Esophagus muscularis mucosa (tissue), 4 donors: ENCODE measurements at regions not wholly inside any gene's neighbourhood (a gene's known extent, or its start where the extent isn't known, plus 50 kb on each side); places are given as distances from the start of the nearest gene placed in this dataset.

Experiments
- DNase-seq: peaks from one replicate; pipeline ENCODE4 v3.0.0-alpha.2; 2017; ENCODE audit errors: extremely low spot score
- H3K27ac ChIP-seq, 4 donors: fragments of 200-600 bp; sonication (generic); replicated peaks in 1 of 4; 1 replicate in 3 of 4; 2 replicates in 1 of 4; pipeline ENCODE4 v1.5.1; 2016 to 2019; ENCODE audit warnings: mild to moderate bottlenecking in 1 of 4
- H3K27me3 ChIP-seq, 4 donors: fragments of 200-600 bp; sonication (generic); one replicate each; pipeline versions ENCODE4 v1.5.1 to v1.6.0; 2016 to 2019
- H3K36me3 ChIP-seq, 4 donors: fragments of 200-600 bp; sonication (generic); one replicate each; pipeline ENCODE4 v1.5.1; 2016 to 2019
- H3K4me1 ChIP-seq, 4 donors: fragments of 200-600 bp; sonication (generic); one replicate each; pipeline ENCODE4 v1.5.1; 2016 to 2019
- H3K4me3 ChIP-seq, 4 donors: fragments of 200-600 bp; sonication (generic); 1 replicate in 2 of 4; 2 replicates in 2 of 4; pipeline ENCODE4 v1.5.1; 2016 to 2019; ENCODE audit warnings: mild to moderate bottlenecking in 4 of 4, moderate library complexity in 1 of 4
- H3K9me3 ChIP-seq, 4 donors: fragments of 200-600 bp; sonication (generic); 1 replicate in 3 of 4; 2 replicates in 1 of 4; pipeline ENCODE4 v1.5.1; 2016 to 2019
- EP300 ChIP-seq: sonication (generic); formaldehyde crosslinking; IDR thresholded peaks from one replicate; pipeline ENCODE4 v1.6.1; 2017; ENCODE audit warnings: antibody characterized with exemption
- POLR2A ChIP-seq: fragments of 450-650 bp; IDR thresholded peaks from one replicate; pipeline ENCODE4 v1.6.1; 2017; ENCODE audit warnings: antibody characterized with exemption, moderate library complexity, mild to moderate bottlenecking, low read depth
- POLR2AphosphoS5 ChIP-seq, 2 donors: sonication (generic); formaldehyde crosslinking; IDR thresholded peaks; one replicate each; pipeline ENCODE4 v1.6.1; 2017; ENCODE audit warnings: antibody characterized with exemption in 2 of 2
- WGBS: methylation state at CpG from one replicate; pipeline ENCODE4 v1.1.5; 2018; 5-methylcytosine and 5-hydroxymethylcytosine counted together
- intact Hi-C: fragments of 100-400 bp; cut with DNase I; formaldehyde crosslinking; loops from one replicate; pipeline ENCODE4 v1.15.1; 2023
- TF ChIP-seq, protein P1 (sequence below), 3 experiments: fragments of 200-600 bp in 2 of 3; fragments of 450-650 bp in 1 of 3; sonication (generic) in 2 of 3; IDR thresholded peaks; one replicate each; pipeline ENCODE4 v1.5.1; 2017 to 2019; ENCODE audit warnings: antibody characterized with exemption in 3 of 3, mild to moderate bottlenecking in 2 of 3, moderate library complexity in 1 of 3

DNA sequence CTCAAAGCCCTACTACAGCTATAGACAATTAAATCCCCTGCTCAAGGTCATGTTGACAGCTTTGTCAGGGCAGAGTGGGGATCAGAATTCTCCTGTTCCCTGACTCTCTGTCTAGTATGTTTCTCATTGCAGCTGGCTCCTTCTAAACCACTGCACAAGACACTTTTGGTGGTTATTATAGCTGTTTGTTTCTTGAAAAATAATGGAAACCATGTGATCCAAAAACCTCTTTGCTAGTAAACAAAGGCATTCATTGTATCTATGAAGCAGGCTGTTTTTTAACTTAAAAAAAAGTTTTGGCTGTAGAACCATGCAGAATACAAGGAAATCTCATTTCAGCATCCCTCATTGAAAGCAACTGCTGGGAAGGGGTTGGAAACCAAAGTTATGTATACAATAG, 352.5 kb upstream of the EPHA4 start:
- Histone ChIP-seq H3K27ac (no peak overlapping the region), H3K27me3 (no peaks in the 10 kb centered on the region), H3K4me1 (no peaks in the 10 kb centered on the region), H3K9me3 (no peaks in the 10 kb centered on the region), H3K4me3 (no peak overlapping the region), H3K36me3 (no peaks in the 10 kb centered on the region)
- intact Hi-C loops = no loop called here
- no peak for DNase-seq
- TF ChIP-seq EP300 = no peak
- TF ChIP-seq POLR2AphosphoS5 (IDR thresholded peaks at IDR 0.05) = no peak
- no peak for TF ChIP-seq POLR2A
- TF ChIP-seq, protein P1, sequence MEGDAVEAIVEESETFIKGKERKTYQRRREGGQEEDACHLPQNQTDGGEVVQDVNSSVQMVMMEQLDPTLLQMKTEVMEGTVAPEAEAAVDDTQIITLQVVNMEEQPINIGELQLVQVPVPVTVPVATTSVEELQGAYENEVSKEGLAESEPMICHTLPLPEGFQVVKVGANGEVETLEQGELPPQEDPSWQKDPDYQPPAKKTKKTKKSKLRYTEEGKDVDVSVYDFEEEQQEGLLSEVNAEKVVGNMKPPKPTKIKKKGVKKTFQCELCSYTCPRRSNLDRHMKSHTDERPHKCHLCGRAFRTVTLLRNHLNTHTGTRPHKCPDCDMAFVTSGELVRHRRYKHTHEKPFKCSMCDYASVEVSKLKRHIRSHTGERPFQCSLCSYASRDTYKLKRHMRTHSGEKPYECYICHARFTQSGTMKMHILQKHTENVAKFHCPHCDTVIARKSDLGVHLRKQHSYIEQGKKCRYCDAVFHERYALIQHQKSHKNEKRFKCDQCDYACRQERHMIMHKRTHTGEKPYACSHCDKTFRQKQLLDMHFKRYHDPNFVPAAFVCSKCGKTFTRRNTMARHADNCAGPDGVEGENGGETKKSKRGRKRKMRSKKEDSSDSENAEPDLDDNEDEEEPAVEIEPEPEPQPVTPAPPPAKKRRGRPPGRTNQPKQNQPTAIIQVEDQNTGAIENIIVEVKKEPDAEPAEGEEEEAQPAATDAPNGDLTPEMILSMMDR (IDR thresholded peaks at IDR 0.05) = no peak

GRCh38 chr2:221915926-221916325, 343.8 kb upstream of the EPHA4 start:
- no peak overlapping the region for H3K4me3 ChIP-seq
- no peak for TF ChIP-seq EP300
- TF ChIP-seq, protein P1 (IDR thresholded peaks at IDR 0.05) = no peak
- TF ChIP-seq POLR2AphosphoS5 (IDR thresholded peaks at IDR 0.05) = no peak
- TF ChIP-seq POLR2A = no peak
- H3K36me3 ChIP-seq = no peaks in the 10 kb centered on the region
- no peaks in the 10 kb centered on the region for H3K4me1 ChIP-seq
- no peaks in the 10 kb centered on the region for H3K9me3 ChIP-seq
- DNase-seq = no peak
- no peak overlapping the region for H3K27ac ChIP-seq
- WGBS = 83% methylated on average over 2 of the region's 2 CpGs
- intact Hi-C loops = no loop called here
- H3K27me3 ChIP-seq = no peaks in the 10 kb centered on the region

DNA sequence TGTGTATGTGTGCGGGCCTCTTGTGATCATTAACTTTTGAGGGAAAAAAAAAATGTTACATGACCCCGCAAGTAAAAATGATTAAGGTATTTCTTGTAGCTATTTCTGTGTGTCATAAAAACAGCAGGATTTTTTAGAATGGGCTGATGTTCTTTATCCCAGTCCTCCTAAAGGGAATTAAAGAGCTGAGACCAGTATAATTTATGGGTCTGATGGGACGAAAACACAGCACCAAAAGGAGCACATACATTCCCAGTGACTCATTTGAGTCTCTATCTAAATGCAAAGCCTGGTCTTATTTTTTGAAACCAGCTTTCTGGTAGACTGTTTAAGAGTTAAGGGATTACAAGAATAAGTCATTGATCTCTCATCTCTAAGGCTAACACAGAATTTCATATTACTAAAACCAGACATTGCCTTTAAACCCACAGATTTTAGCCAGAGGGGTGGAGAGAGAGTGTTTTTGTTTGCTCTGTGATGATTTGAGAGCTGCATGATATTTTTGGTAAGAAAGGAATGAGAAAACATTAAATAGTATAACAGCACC, 342.3 kb upstream of the EPHA4 start:
- Histone ChIP-seq H3K36me3 (no peaks in the 10 kb centered on the region), H3K27ac (no peak overlapping the region), H3K4me3 (no peak overlapping the region), H3K9me3 (no peaks in the 10 kb centered on the region), H3K27me3 (no peaks in the 10 kb centered on the region), H3K4me1 (no peaks in the 10 kb centered on the region)
- TF ChIP-seq, protein P1 (IDR thresholded peaks at IDR 0.05) = no peak
- WGBS = 58% methylated on average over 3 of the region's 3 CpGs
- intact Hi-C loops = no loop called here
- DNase-seq = no peak

DNA sequence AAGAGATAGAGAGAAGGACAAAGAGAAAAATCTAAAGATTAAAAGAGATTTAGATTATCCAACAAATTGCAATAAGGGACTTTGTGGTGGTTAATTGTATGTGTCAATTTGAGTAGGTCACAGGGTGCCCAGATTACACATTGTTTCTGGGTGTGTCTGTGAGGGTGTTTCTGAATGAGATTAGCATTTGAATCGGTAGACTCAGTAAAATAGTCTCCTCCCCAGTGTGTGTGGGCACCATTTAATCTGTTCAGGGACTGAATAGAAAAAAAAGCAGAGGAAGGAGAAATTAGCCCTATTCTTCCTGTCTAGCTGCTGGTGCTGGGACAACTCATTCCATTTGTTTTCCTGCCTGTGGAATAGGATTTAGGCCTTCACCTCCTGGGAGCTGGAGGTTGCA, 339.8 kb upstream of the EPHA4 start:
- intact Hi-C loops = no loop called here
- Histone ChIP-seq H3K9me3 (no peaks in the 10 kb centered on the region), H3K4me3 (no peak overlapping the region), H3K27ac (no peak overlapping the region), H3K27me3 (no peaks in the 10 kb centered on the region), H3K4me1 (no peaks in the 10 kb centered on the region), H3K36me3 (no peaks in the 10 kb centered on the region)
- DNase-seq = no peak
- TF ChIP-seq POLR2AphosphoS5 (IDR thresholded peaks at IDR 0.05) = no peak
- TF ChIP-seq, protein P1 (IDR thresholded peaks at IDR 0.05) = no peak
- TF ChIP-seq POLR2A = no peak
- TF ChIP-seq EP300 = no peak
- WGBS = 80% methylated on average over 1 of the region's 1 CpG

DNA sequence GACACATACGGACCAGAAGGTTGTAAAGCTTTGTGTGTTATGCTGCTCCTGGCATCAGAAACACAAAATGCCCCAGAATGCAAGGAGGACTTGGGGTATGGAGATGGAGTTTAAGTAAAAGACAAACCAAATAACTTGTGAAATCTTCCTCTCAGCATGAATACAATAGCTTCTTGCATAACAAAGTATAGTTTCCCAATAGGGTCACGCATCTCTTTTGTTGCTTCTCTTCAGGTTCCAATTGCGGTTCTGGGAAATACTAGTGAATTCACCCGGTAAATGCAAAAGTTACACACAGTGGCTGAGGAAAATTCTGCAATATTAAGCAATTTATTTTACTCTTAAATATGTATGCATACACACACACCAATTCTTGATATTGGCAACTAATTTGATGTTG, 339.2 kb upstream of the EPHA4 start:
- TF ChIP-seq, protein P1 (IDR thresholded peaks at IDR 0.05) = no peak
- no peak for TF ChIP-seq EP300
- TF ChIP-seq POLR2AphosphoS5 (IDR thresholded peaks at IDR 0.05) = no peak
- no peak for TF ChIP-seq POLR2A
- Histone ChIP-seq H3K36me3 (no peaks in the 10 kb centered on the region), H3K27me3 (no peaks in the 10 kb centered on the region), H3K4me1 (no peaks in the 10 kb centered on the region), H3K27ac (no peak overlapping the region), H3K4me3 (no peak overlapping the region), H3K9me3 (no peaks in the 10 kb centered on the region)
- no peak for DNase-seq
- WGBS = 89% methylated on average over 4 of the region's 4 CpGs
- intact Hi-C loops = no loop called here
